HG03139 (cell line): ENCODE measurements at regions not wholly inside any gene's neighbourhood (a gene's known extent, or its start where the extent isn't known, plus 50 kb on each side); places are given as distances from the start of the nearest gene placed in this dataset.

Experiments used
- ATAC-seq: cut with Tn5 transposase; IDR thresholded peaks from one replicate; pipeline ENCODE4 v1.9.1; 2021; ENCODE audit not compliant: unreplicated experiment

DNA sequence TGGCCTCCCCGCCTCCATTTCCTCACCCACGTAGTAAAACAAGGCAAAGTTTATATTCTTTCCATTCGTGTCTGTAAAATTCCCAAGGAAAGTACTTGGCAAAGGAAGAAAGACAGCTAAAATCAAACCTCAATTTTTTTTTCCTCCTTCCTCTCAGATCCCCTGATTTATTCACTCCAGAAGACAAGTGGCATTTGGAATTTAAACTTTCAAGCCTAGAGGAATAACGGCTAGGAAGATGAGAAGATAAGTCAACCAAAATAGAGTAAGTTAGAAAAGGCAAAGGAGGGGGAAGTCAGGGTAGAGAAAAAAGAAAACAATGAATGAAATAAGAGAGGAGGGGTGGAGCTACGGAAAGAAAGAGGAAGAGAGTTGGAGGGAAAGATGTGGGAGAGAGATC, 198.9 kb upstream of the PIK3C3 start:
- ATAC-seq: no peak

GRCh38 chr18:41754332-41754731, 200.7 kb upstream of the PIK3C3 start:
- no peak for ATAC-seq

DNA sequence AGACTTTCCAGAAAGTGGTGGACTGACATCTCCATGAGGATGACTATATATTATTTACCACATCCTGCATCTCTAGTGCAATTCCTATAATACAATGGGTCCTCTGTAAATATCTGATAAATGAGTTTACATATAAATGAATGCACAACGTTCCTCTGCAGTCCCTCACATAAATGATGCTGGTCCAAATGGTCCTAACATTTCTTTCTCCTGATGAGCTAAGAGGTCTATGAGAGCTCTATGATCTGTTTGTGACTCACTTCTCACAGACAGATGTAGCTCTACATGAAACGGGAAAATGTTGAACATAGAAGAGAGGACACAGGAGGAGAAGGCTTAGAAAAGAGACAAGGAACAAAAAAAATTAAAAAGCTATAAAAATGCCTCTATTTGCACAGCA, 201.2 kb upstream of the PIK3C3 start:
- no peak for ATAC-seq

GRCh38 chr18:41752826-41753225, 202.2 kb upstream of the PIK3C3 start:
- no peak for ATAC-seq

- ATAC-seq: no peak
Measured at GRCh38 chr18:41751652-41752051, 203.4 kb upstream of the PIK3C3 start.

DNA sequence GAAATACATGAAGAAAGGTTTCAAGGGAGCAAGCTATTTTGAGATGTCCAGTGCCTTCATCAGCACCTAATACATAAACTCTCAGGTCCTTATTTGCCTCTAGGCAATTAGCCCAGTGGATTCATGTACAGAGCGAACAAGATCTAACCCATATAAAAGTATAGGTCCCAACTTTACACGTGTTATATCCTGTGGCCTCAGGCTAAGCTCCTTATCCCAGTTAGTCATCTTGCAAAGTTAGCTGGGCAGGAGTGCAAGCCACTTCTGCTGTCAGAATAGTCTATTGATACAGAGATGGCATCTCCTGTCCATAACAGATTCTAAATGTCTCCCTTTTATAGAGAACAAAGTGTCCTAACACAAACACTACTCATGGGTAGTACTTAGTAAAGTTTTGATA, 203.9 kb upstream of the PIK3C3 start:
- ATAC-seq: no peak

DNA sequence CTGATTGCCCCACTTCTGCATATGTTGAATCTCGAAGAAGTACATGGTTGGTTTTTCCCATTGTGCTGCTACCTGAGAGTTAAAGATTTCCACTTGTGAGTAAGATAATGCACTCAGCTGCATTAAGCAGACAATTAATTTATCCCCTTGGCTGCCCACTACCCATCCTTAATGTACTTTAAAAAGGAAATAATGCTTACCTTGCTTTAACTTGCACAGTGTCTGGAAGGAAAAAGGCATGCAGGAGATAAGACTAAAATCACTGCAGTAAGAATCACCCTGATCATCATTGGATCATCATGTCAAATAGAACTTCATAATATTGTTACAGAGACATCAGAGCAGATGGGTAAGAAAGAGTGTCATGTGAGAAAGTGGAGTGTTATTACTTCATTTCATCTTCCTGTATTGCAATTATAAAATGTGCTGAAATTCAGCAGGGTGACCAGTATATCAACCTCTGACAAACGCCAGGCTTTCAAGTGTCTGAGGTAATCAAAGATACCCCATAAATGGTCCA, 207.3 kb upstream of the PIK3C3 start:
- no peak for ATAC-seq

DNA sequence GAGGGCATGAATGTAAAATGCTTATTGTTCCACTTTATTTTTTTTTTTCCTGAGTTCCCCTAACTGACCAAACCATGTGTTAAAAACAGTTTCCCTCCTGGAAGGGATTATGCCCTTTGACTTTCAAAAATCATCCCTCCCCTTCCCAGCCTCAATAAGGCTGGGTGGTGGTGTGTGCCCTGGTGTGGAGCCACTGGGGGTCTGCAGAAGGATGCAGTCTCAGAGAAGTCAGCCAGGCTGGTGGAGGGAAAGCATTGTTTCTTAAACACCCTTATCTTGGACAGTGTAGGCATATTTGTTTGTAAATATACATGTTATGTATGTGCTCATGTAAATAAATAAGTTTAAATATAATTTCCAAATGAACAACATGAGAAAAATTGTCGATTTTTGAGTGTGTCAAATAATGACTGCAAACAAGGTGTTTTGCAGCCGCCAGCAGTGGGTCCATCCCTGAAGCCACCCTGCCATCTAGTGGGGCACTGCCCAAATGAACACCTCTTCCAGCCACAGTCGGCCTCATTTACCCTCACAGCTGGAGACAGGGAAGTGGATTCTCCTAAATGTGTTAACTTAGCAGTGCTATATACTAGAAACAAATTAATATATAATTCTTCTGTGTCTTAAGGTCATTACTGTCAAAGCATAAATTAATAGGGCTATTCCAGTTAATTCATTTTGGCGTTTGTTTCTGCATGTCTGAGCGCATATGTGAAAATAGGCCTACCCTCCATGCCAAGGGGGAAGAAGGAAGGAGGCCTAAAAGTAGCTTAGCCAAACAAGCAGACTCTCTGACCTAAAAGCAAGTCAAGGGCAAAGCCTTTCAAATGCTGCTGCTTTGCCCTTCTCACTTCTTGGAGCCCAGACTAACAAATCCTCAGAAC, 209.6 kb upstream of the PIK3C3 start:
- ATAC-seq: no peak

DNA sequence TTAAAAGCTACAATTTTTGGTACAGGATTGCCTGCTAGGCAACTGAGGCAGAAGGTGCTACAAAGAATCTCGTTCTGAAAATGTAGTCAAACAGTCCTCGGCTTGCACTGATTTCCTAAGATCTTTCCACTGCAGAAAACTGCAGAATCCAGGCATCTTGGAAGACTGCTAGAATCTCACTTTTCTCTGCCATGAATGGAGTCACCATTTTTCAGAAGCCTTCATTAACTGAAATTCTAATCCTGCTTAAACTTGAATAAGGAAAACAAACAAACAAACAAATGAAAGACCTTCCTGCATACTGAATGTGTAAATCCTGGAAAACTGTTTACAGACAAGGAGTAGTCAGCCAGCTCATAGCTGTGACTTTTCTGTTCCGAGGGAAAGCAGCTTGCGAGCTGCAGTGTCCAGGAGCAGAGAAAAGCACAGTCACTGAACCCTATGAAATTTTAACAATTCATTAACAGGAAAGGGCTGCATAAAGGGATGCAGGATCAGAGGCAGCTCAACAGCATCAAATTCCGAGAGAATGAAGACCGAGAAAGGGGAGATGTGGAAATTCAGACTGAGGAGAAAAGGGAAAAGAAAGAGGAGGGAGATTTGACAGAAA, 210.5 kb upstream of the PIK3C3 start:
- no peak for ATAC-seq

GRCh38 chr18:41737218-41737617, 217.8 kb upstream of the PIK3C3 start:
- ATAC-seq: no peak

GRCh38 chr18:41734917-41735316, 220.1 kb upstream of the PIK3C3 start:
- no peak for ATAC-seq

DNA sequence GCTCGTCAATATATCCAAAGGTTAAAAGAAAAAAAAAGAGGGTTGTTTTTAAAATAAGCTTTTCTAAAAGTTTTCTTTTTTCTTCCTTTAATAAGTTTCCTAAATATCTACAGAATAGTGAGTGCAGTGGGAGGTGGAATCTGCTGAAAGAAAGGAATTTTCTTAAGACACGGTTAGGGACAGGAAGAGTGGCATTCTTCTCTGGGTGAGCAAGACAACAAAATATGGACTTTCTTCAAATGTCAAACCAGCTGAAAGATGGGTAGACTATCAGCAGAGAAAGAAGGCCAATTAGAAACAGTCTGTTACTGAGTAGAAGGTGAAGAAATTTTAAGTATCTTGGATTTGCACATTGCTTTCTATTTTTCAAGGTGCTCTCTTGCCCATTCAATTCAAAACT, 222.7 kb upstream of the PIK3C3 start:
- ATAC-seq: no peak

DNA sequence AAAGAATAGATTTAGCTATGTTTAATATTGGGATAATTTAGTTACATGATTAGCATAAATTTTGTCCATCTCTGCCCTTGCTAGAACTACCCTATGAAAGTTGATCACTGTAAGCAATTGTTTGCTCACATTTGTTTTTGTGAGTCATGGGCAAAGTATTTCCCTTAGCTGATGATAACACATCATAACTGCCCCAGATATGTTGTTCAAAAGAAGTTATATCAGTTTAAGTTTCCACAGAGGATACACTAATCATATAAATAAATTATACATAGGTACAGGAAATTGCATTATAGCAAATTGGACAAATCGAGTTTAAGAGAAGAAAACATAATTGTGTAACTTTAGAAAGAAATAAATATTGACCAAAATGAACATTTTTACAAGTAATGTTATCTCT, 223.2 kb upstream of the PIK3C3 start:
- no peak for ATAC-seq

DNA sequence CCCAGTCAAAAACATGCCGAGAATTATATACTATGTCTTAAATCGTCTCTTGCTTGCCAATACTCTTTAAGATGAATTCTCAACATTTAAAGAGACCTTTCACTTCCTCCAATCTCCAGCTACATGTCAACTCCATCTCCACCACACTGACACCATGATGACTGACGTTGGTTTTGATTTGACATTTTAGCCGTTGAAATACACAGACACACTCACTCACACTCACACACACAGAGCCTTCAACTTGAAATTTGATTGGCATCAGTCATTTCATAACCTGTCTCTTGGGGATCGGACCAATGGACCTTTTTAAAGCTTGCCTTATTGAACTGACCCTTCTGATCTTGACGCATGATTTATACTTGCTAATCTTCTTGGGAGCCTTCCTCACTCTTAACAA, 230.8 kb upstream of the PIK3C3 start:
- ATAC-seq: no peak

DNA sequence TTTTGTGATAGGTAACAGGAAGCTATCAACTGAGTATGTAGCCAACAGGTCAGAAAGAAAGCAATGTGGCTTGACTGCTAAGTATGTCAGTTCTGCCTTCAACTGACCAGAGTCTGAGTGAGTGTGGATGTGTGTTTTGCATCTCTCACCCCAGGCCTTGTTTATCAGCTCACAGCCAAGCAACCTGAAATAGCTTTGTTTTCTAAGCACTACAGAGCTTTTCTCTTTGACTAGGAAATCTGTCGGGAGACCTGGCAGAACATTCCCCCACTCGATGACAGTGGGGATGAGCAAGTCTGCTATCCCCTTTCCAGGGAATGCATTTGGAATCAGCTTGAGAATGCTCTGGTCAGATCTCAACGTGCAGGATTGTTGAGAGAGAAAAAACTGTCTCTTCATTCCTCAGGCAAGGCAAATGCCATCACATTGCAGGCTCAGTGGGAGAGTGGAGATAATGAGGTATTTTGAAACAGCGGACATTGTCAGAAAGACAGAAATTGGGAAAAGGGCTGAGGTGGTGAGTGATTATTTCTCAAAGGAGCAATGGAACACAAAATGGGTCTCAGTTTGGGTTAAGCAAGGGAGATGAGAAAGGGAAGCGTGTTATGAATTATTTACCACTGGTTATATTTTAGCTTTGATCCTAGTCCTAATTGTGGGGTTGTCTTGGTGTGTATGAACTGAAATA, 233.8 kb upstream of the PIK3C3 start:
- no peak for ATAC-seq

GRCh38 chr18:41720226-41720625, 234.8 kb upstream of the PIK3C3 start:
- ATAC-seq: no peak

- no peak for ATAC-seq
Measured at GRCh38 chr18:41719808-41720207, 235.2 kb upstream of the PIK3C3 start.

DNA sequence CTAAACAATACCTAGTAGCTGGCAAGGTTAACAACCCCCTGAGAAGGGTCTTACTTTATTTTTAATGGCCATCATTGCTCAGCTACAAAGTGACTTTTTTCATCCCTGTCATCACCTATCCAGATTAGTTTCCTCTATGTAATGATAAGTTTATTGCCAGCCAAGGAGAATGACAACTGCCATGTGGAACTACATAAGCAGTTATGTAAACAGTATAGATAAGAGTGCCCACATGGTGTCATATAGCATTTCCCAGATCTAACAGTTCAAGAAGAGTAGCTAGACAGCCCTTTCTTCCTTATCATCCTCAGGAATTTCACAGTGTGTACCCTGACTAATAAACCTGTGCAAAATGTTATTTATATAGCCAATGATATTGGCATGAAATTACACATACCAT, 240.2 kb upstream of the PIK3C3 start:
- ATAC-seq: no peak

GRCh38 chr18:41713969-41714825, 240.8 kb upstream of the PIK3C3 start:
- no peak for ATAC-seq

DNA sequence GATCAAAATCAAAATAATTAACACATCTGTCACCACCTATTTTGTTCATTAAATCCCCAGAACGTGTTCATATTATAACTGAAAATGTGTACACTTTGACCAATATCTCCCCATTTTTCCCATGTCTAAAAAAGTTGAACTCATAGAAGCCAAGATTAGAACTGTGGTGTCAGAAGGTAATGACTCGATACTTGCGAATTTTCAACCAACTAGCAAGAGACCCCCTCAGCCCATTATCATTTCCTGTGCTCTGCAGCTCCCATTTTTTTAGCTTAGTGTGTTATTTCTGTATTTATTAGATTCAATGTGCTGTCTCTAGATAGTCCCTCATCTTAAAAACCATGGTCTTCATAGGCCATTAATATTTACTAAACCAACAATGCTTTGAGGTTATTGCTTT, 248.7 kb upstream of the PIK3C3 start:
- ATAC-seq: no peak
